Prostate gland (tissue), 2 donors: ENCODE measurements at regions not wholly inside any gene's neighbourhood (a gene's known extent, or its start where the extent isn't known, plus 50 kb on each side); places are given as distances from the start of the nearest gene placed in this dataset.

ENCODE experiments used
- POLR2A ChIP-seq: fragments of 450-650 bp; IDR thresholded peaks from one replicate; pipeline ENCODE4 v1.6.1; 2016; ENCODE audit warnings: antibody characterized with exemption, mild to moderate bottlenecking
- TF ChIP-seq, protein P1 (sequence below), 4 experiments: fragments of 200-600 bp in 2 of 4; fragments of 450-650 bp in 2 of 4; sonication (generic) in 2 of 4; IDR thresholded peaks; 1 replicate in 3 of 4; 2 replicates in 1 of 4; pipeline ENCODE4 v1.5.1; 2016 to 2019; ENCODE audit warnings: antibody characterized with exemption in 4 of 4, mild to moderate bottlenecking in 2 of 4, moderate library complexity in 2 of 4

DNA sequence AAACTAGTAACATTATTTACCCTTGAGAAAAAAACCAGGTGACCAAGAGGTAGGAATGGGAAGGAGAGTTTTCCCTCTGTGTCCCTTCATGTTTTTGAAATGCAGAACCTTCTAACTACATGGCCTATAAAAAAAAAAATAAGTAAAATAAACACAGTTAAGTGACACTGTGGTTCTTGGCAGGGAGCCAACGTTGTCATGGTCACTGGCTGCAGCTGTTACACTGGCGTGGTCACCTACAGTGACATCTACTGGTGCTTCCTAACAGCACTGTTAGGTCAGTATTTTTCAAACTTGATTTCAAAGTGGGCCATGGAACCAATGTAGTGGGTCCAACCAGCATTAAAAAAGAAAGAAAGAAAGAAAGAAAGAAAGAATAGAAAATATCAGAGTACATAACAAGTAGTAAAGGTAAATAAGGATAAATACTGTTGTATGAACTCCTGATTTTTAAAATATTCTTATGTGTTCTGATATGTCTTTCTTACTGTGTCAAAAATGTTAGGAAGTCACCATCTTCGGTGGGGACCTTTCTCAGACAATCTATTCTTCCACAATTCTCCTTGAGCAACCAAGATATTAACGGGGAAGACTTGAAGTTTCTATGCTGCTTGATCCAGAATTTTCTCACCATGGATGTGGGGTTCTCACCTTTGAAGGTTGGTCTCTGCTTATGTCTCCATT is 59.1 kb upstream of the PJA2 start:
- TF ChIP-seq POLR2A: no peak
- TF ChIP-seq, protein P1, sequence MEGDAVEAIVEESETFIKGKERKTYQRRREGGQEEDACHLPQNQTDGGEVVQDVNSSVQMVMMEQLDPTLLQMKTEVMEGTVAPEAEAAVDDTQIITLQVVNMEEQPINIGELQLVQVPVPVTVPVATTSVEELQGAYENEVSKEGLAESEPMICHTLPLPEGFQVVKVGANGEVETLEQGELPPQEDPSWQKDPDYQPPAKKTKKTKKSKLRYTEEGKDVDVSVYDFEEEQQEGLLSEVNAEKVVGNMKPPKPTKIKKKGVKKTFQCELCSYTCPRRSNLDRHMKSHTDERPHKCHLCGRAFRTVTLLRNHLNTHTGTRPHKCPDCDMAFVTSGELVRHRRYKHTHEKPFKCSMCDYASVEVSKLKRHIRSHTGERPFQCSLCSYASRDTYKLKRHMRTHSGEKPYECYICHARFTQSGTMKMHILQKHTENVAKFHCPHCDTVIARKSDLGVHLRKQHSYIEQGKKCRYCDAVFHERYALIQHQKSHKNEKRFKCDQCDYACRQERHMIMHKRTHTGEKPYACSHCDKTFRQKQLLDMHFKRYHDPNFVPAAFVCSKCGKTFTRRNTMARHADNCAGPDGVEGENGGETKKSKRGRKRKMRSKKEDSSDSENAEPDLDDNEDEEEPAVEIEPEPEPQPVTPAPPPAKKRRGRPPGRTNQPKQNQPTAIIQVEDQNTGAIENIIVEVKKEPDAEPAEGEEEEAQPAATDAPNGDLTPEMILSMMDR (IDR thresholded peaks at IDR 0.05): peak; percentile 67 to 91 (median 80)
